ENCODE measurements at regions not wholly inside any gene's neighbourhood (a gene's known extent, or its start where the extent isn't known, plus 50 kb on each side); places are given as distances from the start of the nearest gene placed in this dataset.

DNA sequence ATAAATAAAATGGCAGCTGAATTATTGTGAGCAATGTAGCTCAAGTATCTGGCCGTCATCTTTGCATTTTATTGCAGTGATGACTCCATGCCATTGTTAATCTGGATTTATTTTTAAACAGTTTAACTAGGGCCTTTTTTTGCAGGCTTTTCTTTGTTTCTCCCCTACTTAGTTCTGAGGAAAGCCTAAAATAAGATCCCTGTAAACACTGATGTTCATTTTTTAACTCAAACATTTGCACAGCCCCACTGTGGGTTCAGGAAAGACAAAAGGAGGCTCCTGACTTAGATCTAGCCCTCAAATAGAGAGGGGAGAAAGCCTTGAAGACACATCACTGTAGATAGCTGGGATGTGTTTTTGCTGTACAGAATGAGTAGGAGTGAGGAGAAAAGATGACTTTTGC is 69.2 kb downstream of the PLEKHG1 start:
- H3K4me3 ChIP-seq (ENCODE audit: low read depth, low read length): no peak overlapping the region
- DNase-seq (ENCODE audit: low read depth): no peak
- TF ChIP-seq, protein P1, sequence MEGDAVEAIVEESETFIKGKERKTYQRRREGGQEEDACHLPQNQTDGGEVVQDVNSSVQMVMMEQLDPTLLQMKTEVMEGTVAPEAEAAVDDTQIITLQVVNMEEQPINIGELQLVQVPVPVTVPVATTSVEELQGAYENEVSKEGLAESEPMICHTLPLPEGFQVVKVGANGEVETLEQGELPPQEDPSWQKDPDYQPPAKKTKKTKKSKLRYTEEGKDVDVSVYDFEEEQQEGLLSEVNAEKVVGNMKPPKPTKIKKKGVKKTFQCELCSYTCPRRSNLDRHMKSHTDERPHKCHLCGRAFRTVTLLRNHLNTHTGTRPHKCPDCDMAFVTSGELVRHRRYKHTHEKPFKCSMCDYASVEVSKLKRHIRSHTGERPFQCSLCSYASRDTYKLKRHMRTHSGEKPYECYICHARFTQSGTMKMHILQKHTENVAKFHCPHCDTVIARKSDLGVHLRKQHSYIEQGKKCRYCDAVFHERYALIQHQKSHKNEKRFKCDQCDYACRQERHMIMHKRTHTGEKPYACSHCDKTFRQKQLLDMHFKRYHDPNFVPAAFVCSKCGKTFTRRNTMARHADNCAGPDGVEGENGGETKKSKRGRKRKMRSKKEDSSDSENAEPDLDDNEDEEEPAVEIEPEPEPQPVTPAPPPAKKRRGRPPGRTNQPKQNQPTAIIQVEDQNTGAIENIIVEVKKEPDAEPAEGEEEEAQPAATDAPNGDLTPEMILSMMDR (IDR thresholded peaks at IDR 0.05; ENCODE audit: low read depth, low read length, missing control alignments): no peak

DNA sequence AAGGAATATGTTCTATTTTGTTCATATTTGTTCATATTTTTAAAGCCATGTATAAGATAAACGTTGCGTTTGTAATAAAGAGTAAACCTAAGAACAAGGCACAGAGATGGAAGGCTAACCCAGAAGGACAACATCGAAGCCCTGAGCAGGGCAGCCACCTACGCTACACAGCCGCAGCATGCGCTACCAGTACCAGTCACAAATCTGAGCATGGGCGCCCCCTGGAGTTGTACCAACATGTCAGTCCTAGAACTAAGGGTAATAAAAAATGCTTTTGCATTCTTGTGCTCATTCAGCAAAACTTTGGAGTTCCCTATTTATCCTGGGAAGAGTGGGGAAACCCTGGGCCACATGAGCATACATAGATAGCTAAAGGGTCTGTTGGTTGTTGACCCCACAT is 70.6 kb downstream of the PLEKHG1 start:
- H3K4me3 ChIP-seq (ENCODE audit: low read depth, low read length): no peak overlapping the region
- TF ChIP-seq, protein P1 (IDR thresholded peaks at IDR 0.05; ENCODE audit: low read depth, low read length, missing control alignments): no peak

DNA sequence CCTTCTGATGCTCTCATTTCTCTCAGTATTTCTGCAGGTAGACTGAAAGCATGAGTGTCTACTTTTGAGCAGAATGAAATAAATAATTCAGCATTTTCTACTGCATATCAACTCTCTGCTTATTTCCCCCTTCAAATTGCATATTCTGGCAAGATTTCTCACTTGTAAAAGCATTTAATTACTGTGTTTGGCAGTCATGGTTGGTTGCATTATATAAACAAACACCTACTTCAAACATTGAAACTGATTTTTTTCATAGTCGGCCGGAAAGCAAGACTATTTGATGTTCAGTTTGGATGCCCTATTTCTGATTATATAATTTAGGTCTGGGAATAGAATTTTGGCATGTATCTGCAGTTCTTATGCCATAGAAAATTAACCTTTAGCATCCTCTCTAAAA is 73.1 kb downstream of the PLEKHG1 start:
- DNase-seq (ENCODE audit: low read depth): no peak
- H3K4me3 ChIP-seq (ENCODE audit: low read depth, low read length): no peak overlapping the region
- TF ChIP-seq, protein P1 (IDR thresholded peaks at IDR 0.05; ENCODE audit: low read depth, low read length, missing control alignments): no peak

More for the DNA sequence above, 70.6 kb downstream of the PLEKHG1 start:
- DNase-seq (ENCODE audit: low read depth): no peak

DNA sequence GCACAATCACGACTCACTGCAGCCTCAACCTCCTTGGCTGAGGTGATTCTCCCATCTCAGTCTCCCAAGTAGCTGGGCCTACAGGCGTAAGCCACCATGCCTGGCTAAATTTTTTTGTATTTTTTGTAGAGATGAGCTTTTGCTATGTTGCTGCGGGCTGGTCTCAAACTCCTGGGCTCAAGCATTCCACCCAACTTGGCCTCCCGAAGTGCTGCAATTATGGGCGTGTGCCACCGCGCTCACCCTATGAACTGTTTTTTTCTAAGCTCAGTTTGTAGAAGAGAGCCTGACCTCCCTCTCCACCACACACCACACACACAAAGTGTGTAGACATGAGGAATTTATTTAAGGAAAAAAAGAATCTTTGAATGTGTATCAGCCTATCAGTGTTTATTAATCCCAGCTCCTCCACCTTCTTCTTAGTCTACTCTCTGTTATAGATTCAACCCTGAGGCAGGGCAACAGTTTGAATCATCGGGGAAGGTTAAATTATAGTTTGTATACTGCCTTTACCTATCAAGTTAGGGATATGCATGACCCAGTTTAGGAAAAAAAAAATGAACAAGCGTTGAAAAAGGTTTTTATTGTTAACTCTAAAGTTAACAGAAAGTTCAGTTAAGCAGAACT is 74.1 kb downstream of the PLEKHG1 start:
- no peak for DNase-seq (ENCODE audit: low read depth)
- no peak overlapping the region for H3K4me3 ChIP-seq (ENCODE audit: low read depth, low read length)
- TF ChIP-seq, protein P1 (IDR thresholded peaks at IDR 0.05; ENCODE audit: low read depth, low read length, missing control alignments): no peak

DNA sequence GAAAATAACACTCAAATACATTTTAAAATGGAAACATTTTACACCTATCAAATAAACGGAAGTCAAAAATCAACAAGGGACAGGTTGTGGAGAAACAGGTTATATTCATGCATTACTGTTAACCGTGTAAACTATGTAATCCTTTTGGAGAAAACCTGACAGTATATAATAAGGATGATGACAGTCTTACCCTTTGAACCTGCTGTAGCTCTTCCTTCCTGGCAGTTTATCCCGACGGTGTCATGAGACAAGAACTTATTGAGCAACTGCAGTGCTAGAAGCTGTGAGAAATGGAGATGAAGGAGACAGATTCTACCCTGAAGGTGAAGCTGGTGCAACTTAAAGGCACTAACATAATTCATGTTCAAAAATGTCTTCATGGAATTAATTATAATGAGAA is 76.7 kb downstream of the PLEKHG1 start:
- DNase-seq (ENCODE audit: low read depth): no peak
- TF ChIP-seq, protein P1 (IDR thresholded peaks at IDR 0.05; ENCODE audit: low read depth, low read length, missing control alignments): no peak
- H3K4me3 ChIP-seq (ENCODE audit: low read depth, low read length): no peak overlapping the region

DNA sequence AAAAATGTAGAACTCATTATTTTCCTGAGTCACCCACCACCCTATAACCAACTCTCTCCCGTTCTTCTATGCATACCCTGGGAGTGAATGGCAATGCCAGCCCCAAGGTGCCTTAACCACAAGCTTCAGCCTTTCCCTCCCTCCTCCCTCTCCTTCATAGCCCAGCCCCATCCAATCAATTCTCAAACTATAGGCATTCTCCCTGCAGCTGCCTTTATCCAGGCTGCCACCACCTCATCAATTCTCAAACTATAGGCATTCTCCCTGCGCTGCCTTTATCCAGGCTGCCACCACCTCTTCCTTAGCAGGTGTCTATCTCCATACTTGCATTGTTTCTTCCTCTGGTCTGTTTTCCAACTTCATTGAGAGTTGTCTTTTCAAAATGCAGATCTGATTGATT is 77.1 kb downstream of the PLEKHG1 start:
- no peak overlapping the region for H3K4me3 ChIP-seq (ENCODE audit: low read depth, low read length)
- DNase-seq (ENCODE audit: low read depth): no peak
- TF ChIP-seq, protein P1 (IDR thresholded peaks at IDR 0.05; ENCODE audit: low read depth, low read length, missing control alignments): no peak

DNA sequence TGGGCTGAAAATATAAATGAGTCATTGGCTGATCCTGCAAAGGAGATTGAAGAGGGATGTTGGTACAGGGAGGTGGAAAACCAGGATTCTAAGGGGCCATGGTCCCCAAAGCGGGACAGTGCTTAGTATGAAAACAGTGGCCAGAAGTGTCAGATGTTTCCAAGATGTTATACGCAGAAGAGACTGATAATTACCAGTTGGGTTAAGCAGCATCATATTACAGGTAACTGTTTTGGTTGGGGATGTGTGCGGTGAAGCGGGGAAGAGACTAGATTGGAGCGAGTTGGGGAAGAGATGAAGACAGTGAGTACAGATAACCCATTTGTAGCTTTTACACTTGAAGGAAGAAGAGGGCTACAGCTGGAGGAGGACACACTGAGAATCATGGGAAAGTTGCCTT is 80.8 kb downstream of the PLEKHG1 start:
- DNase-seq (ENCODE audit: low read depth): no peak
- no peak overlapping the region for H3K4me3 ChIP-seq (ENCODE audit: low read depth, low read length)
- TF ChIP-seq, protein P1 (IDR thresholded peaks at IDR 0.05; ENCODE audit: low read depth, low read length, missing control alignments): no peak

All from GM12864 (cell line).